ENCODE measurements at regions not wholly inside any gene's neighbourhood (a gene's known extent, or its start where the extent isn't known, plus 50 kb on each side); places are given as distances from the start of the nearest gene placed in this dataset.

- TF ChIP-seq, protein P1, sequence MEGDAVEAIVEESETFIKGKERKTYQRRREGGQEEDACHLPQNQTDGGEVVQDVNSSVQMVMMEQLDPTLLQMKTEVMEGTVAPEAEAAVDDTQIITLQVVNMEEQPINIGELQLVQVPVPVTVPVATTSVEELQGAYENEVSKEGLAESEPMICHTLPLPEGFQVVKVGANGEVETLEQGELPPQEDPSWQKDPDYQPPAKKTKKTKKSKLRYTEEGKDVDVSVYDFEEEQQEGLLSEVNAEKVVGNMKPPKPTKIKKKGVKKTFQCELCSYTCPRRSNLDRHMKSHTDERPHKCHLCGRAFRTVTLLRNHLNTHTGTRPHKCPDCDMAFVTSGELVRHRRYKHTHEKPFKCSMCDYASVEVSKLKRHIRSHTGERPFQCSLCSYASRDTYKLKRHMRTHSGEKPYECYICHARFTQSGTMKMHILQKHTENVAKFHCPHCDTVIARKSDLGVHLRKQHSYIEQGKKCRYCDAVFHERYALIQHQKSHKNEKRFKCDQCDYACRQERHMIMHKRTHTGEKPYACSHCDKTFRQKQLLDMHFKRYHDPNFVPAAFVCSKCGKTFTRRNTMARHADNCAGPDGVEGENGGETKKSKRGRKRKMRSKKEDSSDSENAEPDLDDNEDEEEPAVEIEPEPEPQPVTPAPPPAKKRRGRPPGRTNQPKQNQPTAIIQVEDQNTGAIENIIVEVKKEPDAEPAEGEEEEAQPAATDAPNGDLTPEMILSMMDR (IDR thresholded peaks at IDR 0.05 in 2 of 3, conservative IDR thresholded peaks at IDR 0.05 in 1 of 3; ENCODE audit: borderline replicate concordance in 1 of 3, insufficient read depth in 1 of 3, low read depth in 2 of 3, low read length in 2 of 3) = no peak
- TF ChIP-seq YY1 (IDR thresholded peaks at IDR 0.05; ENCODE audit: extremely low read depth, insufficient replicate concordance, low read depth, low read length) = no peak
- TF ChIP-seq ELF1 (IDR thresholded peaks at IDR 0.05; ENCODE audit: borderline replicate concordance, low read depth) = no peak
- TF ChIP-seq SP1 (IDR thresholded peaks at IDR 0.05; ENCODE audit: low read depth) = no peak
- no peak for TF ChIP-seq CEBPB (IDR thresholded peaks at IDR 0.05; ENCODE audit: low read depth)
- no peak for TF ChIP-seq EZH2 (IDR thresholded peaks at IDR 0.05)
- no peak for TF ChIP-seq RAD21 (IDR thresholded peaks at IDR 0.05; ENCODE audit: low read depth)
- TF ChIP-seq TCF7L2 (IDR thresholded peaks at IDR 0.05; ENCODE audit: borderline replicate concordance, extremely low read depth, insufficient read depth, insufficient read length) = no peak
- TF ChIP-seq JUND (IDR thresholded peaks at IDR 0.05) = no peak
- TF ChIP-seq EGR1 (IDR thresholded peaks at IDR 0.05; ENCODE audit: low read depth) = no peak
- no peak for TF ChIP-seq POLR2AphosphoS5 (IDR thresholded peaks at IDR 0.05; ENCODE audit: low read depth, low read length)
- TF ChIP-seq ZBTB33 (IDR thresholded peaks at IDR 0.05; ENCODE audit: extremely low read depth, insufficient replicate concordance, low read length) = no peak
These were observed 437.4 kb downstream of the PDGFC start for GRCh38 chr4:156534205-156534604.

Data from HCT116 (cell line).